Stimulated activated CD4-positive, alpha-beta T cell treated with anti-CD3 and anti-CD28 coated beads, Interleukin-4, amount 100 ng/mL, for 4 hours (primary cell): ENCODE measurements at regions not wholly inside any gene's neighbourhood (a gene's known extent, or its start where the extent isn't known, plus 50 kb on each side); places are given as distances from the start of the nearest gene placed in this dataset.

Experiments used
- DNase-seq, 2 experiments: peaks; one replicate each; pipeline ENCODE4 v3.0.0-alpha.2; 2020

DNA sequence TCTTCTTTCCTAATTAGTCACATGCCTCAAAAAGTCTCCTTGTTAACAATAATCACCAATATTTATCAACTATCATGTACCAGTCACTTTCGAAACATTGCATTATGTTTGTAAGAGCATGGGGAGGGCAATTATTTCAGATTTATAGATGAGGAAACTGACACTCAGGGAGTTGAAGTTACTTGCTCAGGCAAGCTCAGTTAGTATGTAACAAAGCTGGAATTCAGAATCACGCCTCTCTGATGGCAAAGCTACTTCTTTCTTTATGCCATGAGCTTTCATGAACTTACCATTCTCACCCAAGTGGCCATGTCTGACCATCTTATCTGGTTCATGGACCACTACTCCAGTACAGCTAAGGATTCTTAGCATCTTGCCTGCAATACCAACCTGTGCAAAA is 183.4 kb upstream of the TANK start:
- DNase-seq = no peak

DNA sequence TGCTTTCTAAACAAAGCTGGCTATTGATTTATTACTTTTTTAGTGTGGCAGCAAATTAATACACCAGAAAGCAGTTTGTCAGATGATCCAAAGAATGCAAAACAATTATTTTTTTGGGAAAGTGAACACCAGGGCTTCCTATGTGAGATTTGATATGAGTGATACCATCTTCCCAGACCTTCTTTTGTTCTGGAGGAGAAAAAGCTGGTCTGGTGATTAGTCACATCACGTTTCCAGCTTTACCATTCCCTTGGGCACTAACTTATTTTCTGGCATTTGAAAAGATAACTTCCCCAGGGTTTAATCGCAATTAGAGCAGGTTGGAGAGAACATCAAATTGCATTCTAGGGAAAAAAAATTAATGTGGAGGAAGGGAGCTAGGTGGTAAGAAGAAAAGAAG is 182.9 kb upstream of the TANK start:
- no peak for DNase-seq

DNA sequence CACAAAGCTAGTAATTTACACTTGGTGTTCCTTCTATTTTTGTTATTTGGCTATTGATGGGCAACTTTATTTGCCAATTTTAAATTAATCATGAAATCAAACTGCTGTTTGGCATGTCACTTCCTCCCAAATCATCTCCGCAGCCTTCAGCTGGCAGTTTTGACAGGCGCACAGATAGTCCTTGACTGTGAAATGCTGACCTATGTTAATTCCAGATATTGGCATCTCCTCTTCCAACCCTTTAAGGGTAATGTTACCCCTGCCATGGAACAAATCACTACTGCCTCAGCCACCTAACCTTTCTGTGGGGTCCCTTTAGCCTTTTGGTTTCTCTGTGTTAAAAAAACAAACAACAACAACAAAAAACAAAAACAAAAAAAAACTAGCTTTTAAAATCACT is 182.4 kb upstream of the TANK start:
- DNase-seq = no peak

DNA sequence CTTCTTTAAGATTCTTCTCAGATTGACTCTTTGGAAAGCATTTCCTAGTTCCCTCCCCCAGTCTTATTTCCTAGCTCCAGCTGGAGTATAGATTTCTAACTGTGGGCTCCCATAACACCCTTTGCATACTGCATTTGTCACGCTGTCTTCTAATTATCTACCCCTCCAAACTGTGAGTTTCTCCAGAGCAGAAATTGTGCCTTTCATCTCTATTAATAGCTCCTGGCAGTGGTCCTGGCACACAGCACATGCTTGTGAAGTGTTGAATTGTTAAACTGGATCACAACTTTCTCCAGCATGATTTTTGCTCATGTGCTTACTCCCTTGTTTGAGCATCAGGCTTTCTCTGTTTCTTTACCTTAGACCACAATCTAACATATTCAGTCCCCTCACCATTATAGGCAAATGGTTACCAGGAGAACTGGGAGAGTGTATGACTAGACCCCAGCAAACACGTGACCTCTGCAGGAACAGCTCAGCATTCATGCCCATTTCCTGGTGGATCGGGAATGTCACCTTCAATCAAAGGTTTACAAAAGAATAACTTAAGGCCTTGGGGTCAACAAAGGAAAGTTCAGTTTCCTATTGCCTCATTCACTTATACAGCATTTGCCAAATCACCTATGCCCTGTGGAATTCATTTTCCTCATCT is 175.7 kb upstream of the TANK start:
- no peak for DNase-seq

DNA sequence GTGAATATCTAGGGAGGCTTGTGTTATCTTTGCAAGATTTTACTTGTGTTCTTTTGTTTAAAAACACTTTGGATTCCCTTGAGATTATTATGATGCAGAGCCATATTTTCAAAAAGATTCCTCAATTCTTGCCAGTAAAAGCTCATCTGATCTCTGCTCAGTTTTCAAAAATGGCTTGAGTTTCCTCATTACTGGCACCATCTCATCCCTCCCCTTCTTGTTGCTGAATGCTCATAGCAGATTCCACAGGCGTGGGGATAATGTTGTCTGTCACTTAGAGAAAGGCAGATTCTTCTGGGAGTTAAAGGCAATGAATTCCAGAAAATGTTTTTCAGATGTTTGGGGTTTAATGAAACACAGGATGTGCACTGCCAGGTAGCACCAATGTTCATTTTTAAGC is 170.4 kb upstream of the TANK start:
- DNase-seq = no peak

DNA sequence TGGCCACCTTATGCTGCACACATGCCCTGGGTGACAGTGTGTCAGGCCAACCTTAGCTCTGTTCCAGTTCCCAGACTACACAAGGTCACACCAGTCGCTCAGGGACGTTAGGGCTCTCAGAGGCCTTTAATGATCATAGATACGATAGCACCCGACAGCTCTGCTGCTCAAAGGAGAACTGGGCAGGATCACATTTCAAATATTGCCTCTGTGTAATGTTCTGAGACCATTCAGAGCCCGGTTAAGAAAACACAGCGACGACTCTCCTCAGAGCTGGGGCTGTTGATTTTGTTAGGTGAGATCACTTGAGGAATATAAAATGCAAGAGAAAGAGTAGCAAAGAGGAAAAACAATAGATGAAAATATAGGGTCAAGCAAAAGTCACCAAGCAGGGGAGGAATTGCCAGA is 166.6 kb upstream of the TANK start:
- no peak for DNase-seq

DNA sequence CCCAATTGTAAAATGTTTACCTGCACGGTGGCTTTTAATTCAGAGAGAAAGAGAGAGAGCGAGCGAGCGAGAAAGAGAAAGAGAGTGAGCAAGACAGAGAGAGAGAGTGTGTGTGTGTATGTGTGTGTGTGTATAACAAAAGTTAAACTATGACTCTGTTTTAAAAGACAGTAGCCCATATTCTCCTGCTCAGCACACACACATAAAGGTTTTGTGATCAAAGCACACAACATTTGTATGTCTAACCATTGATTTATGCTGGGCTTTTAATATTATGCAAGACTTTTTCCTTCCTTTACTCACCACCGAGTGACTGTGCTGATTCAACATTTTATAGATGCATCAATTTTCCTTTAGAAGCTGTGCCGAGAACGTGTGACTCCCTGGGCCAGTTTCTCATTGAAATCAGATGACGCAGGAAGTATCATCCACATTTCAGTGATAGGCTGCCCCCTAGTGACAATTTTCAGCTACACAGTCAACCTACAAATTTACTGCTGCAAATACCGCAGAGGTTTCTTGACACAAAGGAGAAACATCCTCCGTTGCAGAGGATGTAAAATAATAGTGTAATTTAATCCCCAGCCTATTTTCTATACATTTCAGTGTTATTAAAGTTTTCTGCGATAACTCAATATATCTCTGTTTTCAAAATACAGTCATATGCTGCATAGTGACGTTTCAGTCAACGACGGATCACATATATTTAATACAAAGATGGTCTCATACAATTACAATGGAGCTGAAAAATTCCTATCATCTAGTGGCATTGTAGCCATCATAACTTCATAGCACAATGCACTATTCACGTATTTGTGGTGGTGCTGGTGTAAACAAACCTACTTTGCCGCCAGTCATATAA is 165.9 kb upstream of the TANK start:
- DNase-seq = peak; percentile 36 to 65

DNA sequence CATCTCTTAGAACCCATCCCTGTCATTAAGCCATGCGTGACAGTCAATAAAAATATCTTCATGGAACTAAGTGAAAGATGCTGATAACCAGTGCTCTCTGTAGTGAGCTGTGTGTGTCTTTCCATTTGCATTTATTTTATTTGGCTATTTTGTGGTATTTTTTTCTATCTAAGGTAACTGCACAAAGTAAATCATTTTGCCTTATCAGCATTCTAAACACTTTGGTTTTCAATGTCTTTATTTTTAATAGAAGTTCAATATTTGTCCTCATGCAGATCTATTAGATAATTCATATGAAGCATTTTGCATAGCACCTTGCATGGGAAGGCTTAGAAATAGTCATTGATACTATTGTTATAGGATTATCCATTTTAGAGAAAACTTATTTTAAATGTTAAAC is 163.6 kb upstream of the TANK start:
- DNase-seq = no peak

DNA sequence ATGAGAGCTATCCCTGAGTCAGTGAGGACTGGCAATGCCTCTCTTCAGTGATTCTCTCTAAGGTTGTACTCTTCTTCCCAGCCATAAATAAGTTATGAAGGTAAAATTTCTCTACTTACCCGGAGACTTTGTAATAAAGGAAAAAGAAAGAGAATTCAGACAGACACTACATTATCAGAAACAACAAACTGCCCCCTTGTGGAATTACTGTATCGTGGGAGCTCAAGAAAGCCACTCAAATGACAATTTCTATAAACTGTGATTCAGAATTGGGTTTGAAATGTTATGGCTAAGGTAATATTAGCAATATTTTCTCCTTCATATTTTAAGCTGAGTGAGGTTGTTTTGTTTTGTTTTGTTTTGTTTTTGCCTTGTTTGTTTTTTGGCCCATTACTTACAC is 155.8 kb upstream of the TANK start:
- no peak for DNase-seq

DNA sequence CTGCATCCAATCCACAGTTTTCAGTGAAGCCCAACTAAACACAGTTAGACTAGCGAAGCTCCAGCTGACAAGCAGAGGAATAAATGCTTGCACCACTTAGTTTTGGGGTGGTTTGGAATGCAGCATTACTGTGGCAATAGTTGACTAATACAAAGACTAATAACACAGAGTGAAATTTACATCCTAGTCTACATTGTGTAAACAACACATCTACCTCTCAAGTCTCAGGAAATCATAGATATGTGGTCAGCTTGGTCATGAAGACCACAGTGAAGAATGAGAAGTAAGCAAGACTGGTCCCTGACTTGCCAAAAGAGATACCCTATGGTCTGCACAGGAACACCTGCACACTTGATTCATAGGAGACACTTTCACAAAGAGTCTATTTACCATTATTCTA is 155.1 kb upstream of the TANK start:
- no peak for DNase-seq

DNA sequence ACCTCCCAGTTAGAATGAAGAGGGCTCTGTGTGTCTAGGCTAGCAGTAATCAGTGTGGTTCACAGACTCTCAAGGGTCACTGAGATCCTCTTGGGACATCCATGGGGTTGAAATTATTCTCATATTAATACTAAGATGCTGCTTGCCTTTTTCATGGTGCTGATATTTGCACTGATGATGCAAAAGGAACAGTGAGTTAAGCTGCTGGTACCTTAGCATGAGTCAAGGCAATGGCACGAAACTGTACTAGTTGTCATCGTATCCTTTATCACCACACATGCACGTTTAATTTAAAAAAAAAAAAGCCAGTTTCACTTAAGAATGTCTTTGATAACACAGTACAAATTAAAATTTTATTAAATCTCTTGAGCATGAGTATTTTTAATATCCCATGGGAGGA is 151.9 kb upstream of the TANK start:
- DNase-seq = no peak

DNA sequence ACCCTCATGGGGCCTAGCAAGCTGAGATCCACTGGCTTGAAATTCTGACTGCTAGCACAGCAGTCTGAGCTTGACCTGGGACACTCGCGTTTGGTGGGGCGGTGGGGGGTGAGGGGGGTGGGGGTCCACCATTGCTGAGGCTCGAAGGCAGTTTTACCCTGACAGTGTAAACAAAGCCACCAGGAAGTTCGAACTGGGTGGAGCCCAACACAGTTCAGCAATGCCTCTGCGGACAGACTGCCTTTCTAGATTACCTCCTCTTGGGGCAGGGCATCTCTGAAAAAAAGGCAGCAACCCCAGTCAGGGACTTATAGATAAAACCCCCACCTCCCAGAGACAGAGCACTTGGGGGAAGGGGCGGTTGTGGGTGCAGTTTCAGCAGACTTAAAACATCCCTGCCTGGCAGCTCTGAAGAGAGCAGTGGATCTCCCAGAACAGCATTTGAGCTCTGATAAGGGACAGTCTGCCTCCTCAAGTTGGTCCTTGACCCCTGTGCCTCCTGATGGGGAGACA is 149.7 kb upstream of the TANK start:
- DNase-seq = no peak

DNA sequence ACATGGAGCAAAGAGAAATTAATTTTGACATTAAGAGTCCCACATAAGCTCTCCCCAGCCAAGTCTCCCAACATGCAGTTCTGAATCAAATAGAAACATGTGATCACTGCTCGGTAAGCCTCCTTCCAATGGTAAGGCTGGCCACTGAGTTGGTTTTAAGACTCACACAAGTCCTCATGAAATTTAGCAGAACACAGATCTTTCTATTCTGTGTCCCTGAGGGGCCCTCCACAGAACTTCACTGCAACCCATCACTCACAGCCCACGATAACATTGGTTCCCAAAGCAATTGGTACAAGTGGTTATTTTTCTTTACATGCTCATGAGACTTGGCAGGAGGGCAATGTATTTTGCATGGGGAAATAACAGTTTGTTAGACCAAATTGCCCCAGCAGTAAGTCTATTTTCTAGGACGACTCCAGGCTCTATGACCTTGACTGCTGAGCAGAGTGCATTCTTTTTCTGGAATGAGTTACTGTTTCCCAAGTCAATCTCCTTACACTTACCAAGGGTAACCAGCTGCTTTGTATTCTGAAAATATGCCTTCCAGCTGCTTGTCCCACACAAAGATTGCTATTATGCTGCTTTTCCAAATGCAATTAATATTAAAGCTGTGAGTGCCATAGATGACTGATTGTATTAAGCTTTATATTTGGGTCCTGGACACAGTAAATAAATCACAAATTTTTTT is 142.3 kb upstream of the TANK start:
- no peak for DNase-seq

DNA sequence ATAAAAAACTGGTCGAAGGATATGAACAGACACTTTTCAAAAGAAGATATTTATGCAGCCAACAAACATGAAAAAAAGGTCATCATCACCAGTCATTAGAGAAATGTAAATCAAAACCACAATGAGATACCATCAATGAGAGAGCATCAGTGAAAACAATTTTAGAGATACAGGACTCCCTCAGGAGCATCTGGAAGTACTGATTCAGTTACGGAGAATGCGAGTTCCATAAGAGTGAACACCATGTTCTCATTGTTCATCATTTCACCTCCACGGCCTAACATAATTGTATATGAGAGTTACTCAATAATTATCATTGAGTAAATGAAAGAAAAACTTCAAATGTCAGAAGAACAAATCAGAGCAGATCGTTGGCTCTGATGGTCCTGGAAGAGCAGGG is 140.9 kb upstream of the TANK start:
- DNase-seq = no peak

DNA sequence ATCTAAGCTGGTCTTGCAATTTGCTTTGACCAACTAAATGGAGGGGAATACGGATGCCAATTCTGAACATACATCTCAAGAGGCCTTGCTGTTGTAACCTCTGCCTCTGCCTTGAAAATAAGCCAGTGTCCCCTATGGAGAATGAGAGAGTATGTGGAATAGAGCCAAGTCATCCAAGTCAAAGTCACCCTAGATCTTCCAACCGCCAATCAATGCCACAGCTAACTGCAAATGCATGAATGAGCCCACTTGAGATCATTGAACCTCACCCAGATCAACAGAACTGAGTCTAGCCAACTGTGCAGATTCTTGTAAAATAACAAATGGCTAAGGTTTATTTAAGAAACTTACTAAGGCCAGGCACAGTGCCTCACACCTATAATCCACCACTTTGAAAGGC is 139.8 kb upstream of the TANK start:
- no peak for DNase-seq

DNA sequence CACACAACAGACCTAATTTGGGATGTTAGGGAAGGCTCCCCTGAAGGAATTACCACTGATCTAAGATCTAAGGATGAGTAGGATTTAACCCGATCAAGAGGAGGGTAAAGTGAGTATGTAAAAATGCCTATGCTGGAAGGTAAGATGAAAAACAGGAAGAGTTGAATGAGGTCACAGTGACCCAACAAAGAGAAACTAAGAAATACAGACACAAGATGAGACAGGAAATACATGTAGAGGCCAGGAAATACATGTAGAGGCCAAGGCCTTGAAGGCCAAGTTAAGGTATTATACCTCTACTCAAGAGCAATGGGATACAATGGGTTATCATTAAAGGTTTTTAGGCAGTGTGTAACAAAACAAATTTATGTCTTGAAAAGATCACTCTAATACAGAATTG is 131.6 kb upstream of the TANK start:
- no peak for DNase-seq

DNA sequence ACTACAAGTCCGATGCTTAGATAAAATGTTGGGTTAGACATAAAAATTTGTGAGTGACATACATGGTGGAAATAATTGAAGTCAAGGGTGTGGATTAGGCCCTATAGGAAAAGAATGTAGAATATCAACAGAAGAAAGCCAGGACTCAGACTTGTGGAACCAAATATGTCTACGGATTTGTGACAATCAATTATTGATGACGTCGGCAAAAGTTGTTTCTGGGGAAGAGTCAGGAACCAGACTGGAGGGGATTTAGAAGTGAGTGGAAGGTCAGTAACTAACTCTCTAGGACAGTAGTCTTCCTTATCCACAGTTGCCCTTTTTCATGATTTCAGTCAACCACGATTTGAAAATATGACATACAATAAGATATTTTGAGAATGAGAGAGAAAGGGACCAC is 130.9 kb upstream of the TANK start:
- no peak for DNase-seq

DNA sequence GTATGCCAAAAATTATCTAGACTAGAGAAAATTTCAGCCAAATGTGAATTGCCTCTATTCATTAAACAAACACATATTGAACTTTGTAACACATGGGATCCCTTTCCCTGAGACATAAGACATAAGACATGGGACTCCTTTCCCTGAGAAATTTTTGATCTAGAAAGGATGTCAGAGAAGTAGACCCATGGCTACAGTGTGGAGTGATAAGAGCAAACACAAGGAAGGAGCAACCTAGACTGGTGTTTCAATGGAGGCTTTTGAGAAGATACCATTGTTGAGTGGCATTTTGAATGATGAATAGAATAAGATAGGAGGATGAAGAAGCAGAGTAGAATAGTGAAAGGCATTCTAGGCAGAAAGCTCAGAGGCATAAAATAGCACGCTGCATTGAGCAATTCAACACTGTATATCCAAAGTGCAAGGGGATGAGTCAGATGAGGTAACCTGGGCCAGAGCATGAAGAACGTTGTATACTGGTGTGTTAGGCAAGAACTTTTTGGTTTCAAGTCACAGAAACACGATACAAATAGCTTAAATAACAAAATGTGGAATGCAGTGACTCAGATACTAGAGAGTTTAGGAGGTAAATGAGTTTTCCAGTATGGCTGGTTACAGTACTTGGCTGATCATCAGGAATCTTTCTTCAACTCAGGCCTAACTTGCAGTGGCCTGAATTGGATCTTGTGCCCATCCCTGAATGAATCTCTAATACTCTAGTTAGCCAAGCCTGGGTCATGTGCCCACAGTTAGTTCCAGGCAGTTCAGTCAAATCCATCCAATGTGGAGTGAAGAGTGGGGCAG is 129.8 kb upstream of the TANK start:
- DNase-seq = no peak

DNA sequence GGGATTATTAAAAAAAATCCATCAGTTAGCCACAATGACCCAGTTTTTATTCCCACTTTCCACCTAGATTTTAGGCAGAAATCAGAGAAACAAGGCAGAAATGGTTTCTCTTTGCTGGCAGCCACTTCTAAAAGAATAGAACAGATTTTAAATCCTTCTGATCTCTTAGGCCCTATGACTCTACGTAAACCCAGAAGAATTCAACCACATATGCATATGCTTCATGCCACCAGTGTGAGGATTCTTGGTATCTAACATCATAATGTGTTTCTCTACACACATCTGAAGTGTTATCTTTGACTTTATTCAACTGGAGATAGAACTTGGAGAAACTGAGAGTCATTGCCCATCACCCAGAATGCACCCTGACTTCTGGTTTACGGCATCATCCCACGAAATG is 128.7 kb upstream of the TANK start:
- no peak for DNase-seq

DNA sequence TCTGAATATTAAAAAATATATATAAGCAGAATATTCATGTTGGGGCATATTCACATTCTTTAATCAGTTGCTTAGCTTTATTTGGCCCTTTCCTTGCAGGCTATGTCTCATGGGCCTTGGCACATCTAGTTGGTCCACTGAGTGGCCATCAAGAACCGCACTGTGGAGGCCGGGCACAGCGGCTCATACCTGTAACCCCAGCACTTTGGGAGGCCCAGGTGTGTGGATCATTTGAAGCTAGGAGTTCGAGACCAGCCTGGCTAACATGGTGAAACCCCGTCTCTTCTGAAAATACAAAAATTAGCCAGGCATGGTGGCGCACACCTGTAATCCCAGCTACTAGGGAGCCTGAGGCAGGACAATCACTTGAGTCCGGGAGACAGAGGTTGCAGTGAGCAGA is 127.6 kb upstream of the TANK start:
- no peak for DNase-seq

DNA sequence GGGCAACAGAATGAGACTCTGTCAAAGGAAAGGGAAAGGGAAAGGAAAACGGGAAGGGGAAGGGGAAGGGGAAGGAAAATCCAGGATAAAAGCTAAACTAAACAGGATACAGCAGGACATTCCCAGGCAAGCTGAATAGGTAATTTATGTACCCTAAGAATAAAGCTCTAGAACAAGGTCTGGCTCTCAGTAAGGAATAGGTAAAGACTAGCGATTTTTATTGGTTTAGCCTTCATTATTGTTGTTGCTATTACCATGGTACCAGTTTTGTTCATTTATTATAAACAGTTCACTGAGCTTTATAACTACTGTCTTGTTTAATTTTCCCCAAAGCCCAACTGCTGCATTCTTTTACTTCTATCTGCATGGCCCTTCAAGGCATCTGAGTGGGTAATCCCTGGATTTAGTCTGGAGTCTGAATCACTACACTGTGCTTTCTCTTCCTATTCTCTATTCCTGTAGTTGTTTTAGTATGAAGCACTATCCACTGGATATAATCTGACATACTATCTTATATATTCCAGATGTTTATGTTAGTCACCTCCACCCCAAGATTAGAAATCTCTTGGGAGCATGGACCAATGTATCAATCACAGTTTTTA is 127.1 kb upstream of the TANK start:
- DNase-seq = no peak

DNA sequence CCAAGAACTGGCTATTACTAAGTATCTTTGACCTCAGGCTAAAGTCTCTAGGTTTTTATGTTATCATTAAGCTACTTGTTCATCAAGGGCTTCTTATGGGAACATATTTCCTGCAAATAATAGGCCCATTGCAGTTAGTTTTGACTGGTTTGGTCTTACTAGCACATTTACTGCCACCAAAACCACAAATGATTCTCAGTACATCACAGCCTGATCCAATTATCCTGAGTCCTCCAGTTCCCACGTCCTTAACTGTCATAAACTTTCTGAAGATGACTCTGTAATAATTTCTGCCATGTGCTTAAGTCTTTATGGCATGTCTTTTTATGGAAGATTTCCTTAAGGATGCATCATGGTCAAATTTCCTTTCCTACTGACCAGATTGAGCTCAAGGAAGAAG is 123.3 kb upstream of the TANK start:
- DNase-seq = no peak

DNA sequence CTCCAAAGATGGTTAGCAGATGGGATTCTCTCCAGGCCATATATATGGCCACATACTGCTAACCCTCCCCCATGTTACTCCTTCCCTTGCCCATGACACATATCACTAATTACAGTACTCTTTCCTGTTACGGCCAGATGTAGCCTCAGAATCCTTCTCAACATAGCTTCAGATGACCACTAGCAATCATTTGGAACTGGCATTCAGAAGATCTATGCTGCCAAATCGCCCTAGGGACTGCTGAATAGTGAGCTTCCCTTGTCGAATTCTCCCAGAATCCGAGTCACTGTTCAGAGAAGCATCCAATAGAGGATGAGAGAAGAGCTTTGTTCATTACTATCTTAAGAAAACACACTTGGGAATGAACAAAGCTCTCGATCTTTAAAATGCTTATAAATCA is 121.2 kb upstream of the TANK start:
- no peak for DNase-seq
